ENCODE measurements at regions not wholly inside any gene's neighbourhood (a gene's known extent, or its start where the extent isn't known, plus 50 kb on each side); places are given as distances from the start of the nearest gene placed in this dataset.

DNA sequence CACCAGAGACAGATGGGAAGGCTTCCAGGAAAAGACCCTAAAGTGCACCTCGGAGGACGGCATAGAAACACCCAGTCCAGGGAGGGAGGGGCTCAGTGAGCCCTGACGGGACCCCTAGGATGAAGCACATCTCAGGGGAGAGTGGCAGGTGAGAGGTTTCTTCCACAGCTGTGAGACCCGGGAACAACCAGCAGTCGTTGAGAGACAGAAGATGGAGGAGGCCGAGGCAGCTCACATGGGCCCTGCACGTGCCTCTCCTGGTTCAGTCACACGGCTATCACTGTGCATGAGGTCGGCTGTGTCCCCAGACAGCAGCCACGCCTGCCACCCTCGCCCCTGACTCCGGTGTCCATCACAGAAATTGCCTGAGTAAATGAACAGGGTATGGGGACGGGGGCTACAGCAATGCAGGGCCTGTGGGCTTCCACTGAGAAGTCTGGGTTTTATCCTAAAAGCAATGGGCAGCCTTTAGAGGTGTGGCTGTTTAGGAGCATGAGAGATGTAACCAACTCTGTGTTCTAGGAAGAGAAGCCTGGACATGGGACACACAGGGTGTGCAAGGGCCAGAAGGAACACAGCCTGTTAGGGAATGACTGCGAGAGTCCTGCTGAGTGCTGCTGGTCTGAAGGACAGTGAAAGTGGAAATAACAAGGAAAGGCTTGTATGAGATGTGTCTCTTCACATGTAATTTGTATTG is 102.0 kb downstream of the TMEM18 start:
- ChIA-PET CTCF (no interaction called here), POLR2A (ENCODE audit: unreplicated experiment) (no interaction called here)
- ATAC-seq (no peak), DNase-seq (no peak)
- H3K9me2 ChIP-seq (replicated peaks; ENCODE audit: low read length), result no peaks in the 10 kb centered on the region
- TF ChIP-seq, protein P1, sequence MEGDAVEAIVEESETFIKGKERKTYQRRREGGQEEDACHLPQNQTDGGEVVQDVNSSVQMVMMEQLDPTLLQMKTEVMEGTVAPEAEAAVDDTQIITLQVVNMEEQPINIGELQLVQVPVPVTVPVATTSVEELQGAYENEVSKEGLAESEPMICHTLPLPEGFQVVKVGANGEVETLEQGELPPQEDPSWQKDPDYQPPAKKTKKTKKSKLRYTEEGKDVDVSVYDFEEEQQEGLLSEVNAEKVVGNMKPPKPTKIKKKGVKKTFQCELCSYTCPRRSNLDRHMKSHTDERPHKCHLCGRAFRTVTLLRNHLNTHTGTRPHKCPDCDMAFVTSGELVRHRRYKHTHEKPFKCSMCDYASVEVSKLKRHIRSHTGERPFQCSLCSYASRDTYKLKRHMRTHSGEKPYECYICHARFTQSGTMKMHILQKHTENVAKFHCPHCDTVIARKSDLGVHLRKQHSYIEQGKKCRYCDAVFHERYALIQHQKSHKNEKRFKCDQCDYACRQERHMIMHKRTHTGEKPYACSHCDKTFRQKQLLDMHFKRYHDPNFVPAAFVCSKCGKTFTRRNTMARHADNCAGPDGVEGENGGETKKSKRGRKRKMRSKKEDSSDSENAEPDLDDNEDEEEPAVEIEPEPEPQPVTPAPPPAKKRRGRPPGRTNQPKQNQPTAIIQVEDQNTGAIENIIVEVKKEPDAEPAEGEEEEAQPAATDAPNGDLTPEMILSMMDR (conservative IDR thresholded peaks at IDR 0.05; ENCODE audit: low read depth, low read length), result no peak
- TF ChIP-seq EZH2phosphoT487 (IDR thresholded peaks at IDR 0.05; ENCODE audit: borderline replicate concordance, low read length) (no peak), EZH2 (IDR thresholded peaks at IDR 0.05; ENCODE audit: low read length, unreplicated experiment) (no peak)
- no peaks in the 10 kb centered on the region for H3K9me3 ChIP-seq (ENCODE audit: low read length)
- H3K9ac ChIP-seq (ENCODE audit: low read length), result no peak overlapping the region
- H4K20me1 ChIP-seq (ENCODE audit: low read length), result no peaks in the 10 kb centered on the region
- no peaks in the 10 kb centered on the region for H3K79me2 ChIP-seq (ENCODE audit: low read length)
- no peaks in the 10 kb centered on the region for H3K27me3 ChIP-seq (ENCODE audit: low read length)
- no peak overlapping the region for H3K4me2 ChIP-seq (ENCODE audit: low read length)
- H3K4me3 ChIP-seq (ENCODE audit: low read length), result no peak overlapping the region
- H3K4me1 ChIP-seq (ENCODE audit: insufficient read depth, low read length), result peaks cover 8% of the 10 kb centered on the region
- H3K27ac ChIP-seq (ENCODE audit: low read length), result no peak overlapping the region
- H2AFZ ChIP-seq (ENCODE audit: low read length), result no peak overlapping the region
- intact Hi-C loops (cut with micrococcal nuclease), result no loop called here
- BruUV-seq (replicated peaks), result no TSS peak
- H3F3A ChIP-seq (ENCODE audit: low read length, unreplicated experiment), result no peaks in the 10 kb centered on the region
- no peaks in the 10 kb centered on the region for H3K36me3 ChIP-seq (ENCODE audit: low read depth, low read length)

DNA sequence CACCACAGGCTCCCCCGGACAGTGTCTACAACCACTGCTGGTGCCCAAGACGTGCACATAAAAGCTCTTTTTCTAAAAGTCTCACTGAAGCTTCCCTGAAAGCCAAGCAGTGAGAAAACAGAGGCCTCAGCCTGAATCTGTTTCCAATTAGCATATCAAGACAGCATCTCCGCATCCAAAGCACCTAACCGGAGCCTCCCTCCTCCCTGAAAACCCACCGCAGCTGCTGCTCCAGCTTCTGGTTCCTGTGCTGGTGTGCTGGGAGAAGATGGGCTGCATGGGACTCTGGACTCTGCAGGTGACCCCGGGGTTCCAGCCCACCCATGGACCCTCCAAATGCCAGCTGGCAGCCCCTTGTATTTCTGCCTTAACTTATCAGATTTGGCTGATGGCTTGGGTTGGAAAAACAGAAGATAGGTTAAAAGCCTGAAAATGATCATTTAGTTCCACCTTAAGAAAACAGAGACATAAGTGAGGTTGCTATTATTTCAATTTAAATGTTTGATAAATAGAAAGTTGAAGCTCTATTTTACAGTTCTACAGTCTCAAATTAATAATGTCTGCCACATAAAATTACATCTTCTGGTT is 103.3 kb downstream of the TMEM18 start:
- H3K27me3 ChIP-seq (ENCODE audit: low read length), result no peaks in the 10 kb centered on the region
- no peak overlapping the region for H3K4me2 ChIP-seq (ENCODE audit: low read length)
- ChIA-PET POLR2A (ENCODE audit: unreplicated experiment) (no interaction called here), CTCF (no interaction called here)
- TF ChIP-seq EZH2 (IDR thresholded peaks at IDR 0.05; ENCODE audit: low read length, unreplicated experiment) (no peak), EZH2phosphoT487 (IDR thresholded peaks at IDR 0.05; ENCODE audit: borderline replicate concordance, low read length) (no peak)
- TF ChIP-seq, protein P1 (conservative IDR thresholded peaks at IDR 0.05; ENCODE audit: low read depth, low read length), result no peak
- no peaks in the 10 kb centered on the region for H4K20me1 ChIP-seq (ENCODE audit: low read length)
- peaks cover 4% of the 10 kb centered on the region for H3K4me1 ChIP-seq (ENCODE audit: insufficient read depth, low read length)
- H3K27ac ChIP-seq (ENCODE audit: low read length), result no peak overlapping the region
- no peaks in the 10 kb centered on the region for H3F3A ChIP-seq (ENCODE audit: low read length, unreplicated experiment)
- H3K79me2 ChIP-seq (ENCODE audit: low read length), result no peaks in the 10 kb centered on the region
- no peak overlapping the region for H3K9ac ChIP-seq (ENCODE audit: low read length)
- H3K9me3 ChIP-seq (ENCODE audit: low read length), result no peaks in the 10 kb centered on the region
- BruUV-seq (replicated peaks), result no TSS peak
- DNase-seq (no peak), ATAC-seq (no peak)
- no peaks in the 10 kb centered on the region for H3K9me2 ChIP-seq (replicated peaks; ENCODE audit: low read length)
- no peak overlapping the region for H2AFZ ChIP-seq (ENCODE audit: low read length)
- no peaks in the 10 kb centered on the region for H3K36me3 ChIP-seq (ENCODE audit: low read depth, low read length)
- intact Hi-C loops (cut with micrococcal nuclease), result no loop called here
- H3K4me3 ChIP-seq (ENCODE audit: low read length), result no peak overlapping the region

DNA sequence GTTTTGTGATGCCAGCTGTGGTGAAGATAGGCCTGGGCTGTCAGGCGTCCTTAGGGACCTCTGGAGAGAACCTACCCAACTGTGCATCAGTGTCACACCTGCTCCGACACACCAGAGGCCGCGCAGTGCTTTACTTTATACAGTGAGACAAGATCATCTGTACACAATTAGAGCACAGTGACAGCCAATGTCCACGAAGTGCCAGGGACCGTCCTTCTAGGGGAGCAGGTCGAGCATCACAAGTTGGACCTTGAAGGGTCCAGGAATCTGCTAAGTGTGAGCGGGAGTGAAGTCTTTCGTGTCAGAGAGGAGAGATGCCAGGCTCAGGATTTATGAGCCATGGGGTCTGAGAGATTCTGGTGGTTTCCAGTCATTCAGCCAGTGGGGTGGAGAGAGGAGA is 104.2 kb downstream of the TMEM18 start:
- ChIA-PET POLR2A (ENCODE audit: unreplicated experiment) (no interaction called here), CTCF (no interaction called here)
- Histone ChIP-seq H3K9ac (ENCODE audit: low read length) (no peak overlapping the region), H3F3A (ENCODE audit: low read length, unreplicated experiment) (no peaks in the 10 kb centered on the region), H4K20me1 (ENCODE audit: low read length) (no peaks in the 10 kb centered on the region), H3K4me1 (ENCODE audit: insufficient read depth, low read length) (peaks cover 12% of the 10 kb centered on the region), H3K9me2 (replicated peaks; ENCODE audit: low read length) (no peaks in the 10 kb centered on the region), H3K27me3 (ENCODE audit: low read length) (no peaks in the 10 kb centered on the region), H2AFZ (ENCODE audit: low read length) (no peak overlapping the region), H3K36me3 (ENCODE audit: low read depth, low read length) (no peaks in the 10 kb centered on the region), H3K27ac (ENCODE audit: low read length) (no peak overlapping the region), H3K4me3 (ENCODE audit: low read length) (no peak overlapping the region), H3K79me2 (ENCODE audit: low read length) (no peaks in the 10 kb centered on the region), H3K4me2 (ENCODE audit: low read length) (no peak overlapping the region), H3K9me3 (ENCODE audit: low read length) (no peaks in the 10 kb centered on the region)
- BruUV-seq (replicated peaks), result no TSS peak
- no peak for DNase-seq
- no peak for ATAC-seq
- TF ChIP-seq, protein P1 (conservative IDR thresholded peaks at IDR 0.05; ENCODE audit: low read depth, low read length), result no peak
- TF ChIP-seq EZH2phosphoT487 (IDR thresholded peaks at IDR 0.05; ENCODE audit: borderline replicate concordance, low read length), result no peak
- no peak for TF ChIP-seq EZH2 (IDR thresholded peaks at IDR 0.05; ENCODE audit: low read length, unreplicated experiment)
- intact Hi-C loops (cut with micrococcal nuclease), result no loop called here

All from PC-3 (cell line).